ENCODE measurements at regions not wholly inside any gene's neighbourhood (a gene's known extent, or its start where the extent isn't known, plus 50 kb on each side); places are given as distances from the start of the nearest gene placed in this dataset.
"Not testable (repeated sequence)": the region's sequence is repeated elsewhere in the genome, so short reads cannot be mapped to it uniquely, and the experiment has no call there.

- H3K36me3 ChIP-seq: no peaks in the 10 kb centered on the region
- no peaks in the 10 kb centered on the region for H3K9me3 ChIP-seq (ENCODE audit: low read depth)
- no peak for DNase-seq (ENCODE audit: low read depth in 1 of 2, low spot score in 1 of 2)
- TF ChIP-seq CTCF (IDR thresholded peaks at IDR 0.05; ENCODE audit: low read depth, low read length): no peak
- no peak overlapping the region for H3K27ac ChIP-seq
- no peaks in the 10 kb centered on the region for H3K4me1 ChIP-seq (ENCODE audit: low read depth)
- H3K4me3 ChIP-seq: no peak overlapping the region
- no peaks in the 10 kb centered on the region for H3K27me3 ChIP-seq
Measured at GRCh38 chr4:32931475-32931874, 2211.3 kb downstream of the PCDH7 start.

- Histone ChIP-seq H3K36me3 (no peaks in the 10 kb centered on the region), H3K27me3 (no peaks in the 10 kb centered on the region), H3K4me1 (ENCODE audit: low read depth) (no peaks in the 10 kb centered on the region), H3K4me3 (no peak overlapping the region), H3K27ac (no peak overlapping the region), H3K9me3 (ENCODE audit: low read depth) (no peaks in the 10 kb centered on the region)
- no peak for TF ChIP-seq CTCF (IDR thresholded peaks at IDR 0.05; ENCODE audit: low read depth, low read length)
- no peak for DNase-seq (ENCODE audit: low read depth in 1 of 2, low spot score in 1 of 2)
Measured at GRCh38 chr4:32932156-32932555, 2212.0 kb downstream of the PCDH7 start.

- not testable (repeated sequence) for DNase-seq (ENCODE audit: low read depth in 1 of 2, low spot score in 1 of 2); H3K36me3 ChIP-seq; H3K4me1 ChIP-seq (ENCODE audit: low read depth); H3K27me3 ChIP-seq; H3K27ac ChIP-seq; H3K4me3 ChIP-seq; H3K9me3 ChIP-seq (ENCODE audit: low read depth)
Measured at GRCh38 chr4:32939222-32939621, 2219.1 kb downstream of the PCDH7 start.

GRCh38 chr4:32950866-32951265 lies 2230.7 kb downstream of the PCDH7 start:
- no peaks in the 10 kb centered on the region for H3K36me3 ChIP-seq
- DNase-seq (ENCODE audit: low read depth in 1 of 2, low spot score in 1 of 2): no peak
- TF ChIP-seq CTCF (IDR thresholded peaks at IDR 0.05; ENCODE audit: low read depth, low read length): no peak
- H3K27me3 ChIP-seq: no peaks in the 10 kb centered on the region
- no peak overlapping the region for H3K27ac ChIP-seq
- no peaks in the 10 kb centered on the region for H3K9me3 ChIP-seq (ENCODE audit: low read depth)
- no peak overlapping the region for H3K4me3 ChIP-seq
- no peaks in the 10 kb centered on the region for H3K4me1 ChIP-seq (ENCODE audit: low read depth)

- Histone ChIP-seq H3K4me3 (no peak overlapping the region), H3K36me3 (no peaks in the 10 kb centered on the region), H3K27ac (no peak overlapping the region), H3K9me3 (ENCODE audit: low read depth) (no peaks in the 10 kb centered on the region), H3K4me1 (ENCODE audit: low read depth) (no peaks in the 10 kb centered on the region), H3K27me3 (no peaks in the 10 kb centered on the region)
- no peak for DNase-seq (ENCODE audit: low read depth in 1 of 2, low spot score in 1 of 2)
- TF ChIP-seq CTCF (IDR thresholded peaks at IDR 0.05; ENCODE audit: low read depth, low read length): no peak
Measured at GRCh38 chr4:32958586-32958985, 2238.4 kb downstream of the PCDH7 start.

- H3K4me3 ChIP-seq: no peak overlapping the region
- TF ChIP-seq CTCF (IDR thresholded peaks at IDR 0.05; ENCODE audit: low read depth, low read length): no peak
- H3K36me3 ChIP-seq: no peaks in the 10 kb centered on the region
- no peak for DNase-seq (ENCODE audit: low read depth in 1 of 2, low spot score in 1 of 2)
- no peaks in the 10 kb centered on the region for H3K27me3 ChIP-seq
- H3K9me3 ChIP-seq (ENCODE audit: low read depth): no peaks in the 10 kb centered on the region
- H3K4me1 ChIP-seq (ENCODE audit: low read depth): no peaks in the 10 kb centered on the region
- H3K27ac ChIP-seq: no peak overlapping the region
Measured at GRCh38 chr4:32962100-32962499, 2241.9 kb downstream of the PCDH7 start.
